ENCODE measurements at regions not wholly inside any gene's neighbourhood (a gene's known extent, or its start where the extent isn't known, plus 50 kb on each side); places are given as distances from the start of the nearest gene placed in this dataset.

DNA sequence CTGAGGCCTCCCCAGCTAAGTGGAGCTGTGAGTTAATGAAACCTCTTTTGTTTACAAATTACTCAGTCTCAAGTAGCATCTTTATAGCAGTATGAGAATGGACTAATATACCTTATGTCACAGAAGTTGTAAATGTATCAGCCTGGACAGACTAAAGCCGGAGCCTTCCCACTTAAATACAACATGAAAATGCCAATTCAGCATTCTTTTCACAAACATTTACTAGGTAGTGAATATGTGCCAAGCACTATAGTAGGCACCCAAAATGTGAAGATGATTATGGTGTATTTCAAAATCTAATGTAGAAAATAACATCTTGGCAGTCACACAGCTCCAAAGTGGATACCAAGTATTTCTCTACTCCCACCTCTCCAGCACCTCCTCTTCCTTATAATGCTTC lies 693.0 kb downstream of the KCNJ2 start:
- Histone ChIP-seq H3K4me1 (no peaks in the 10 kb centered on the region), H3K36me3 (no peaks in the 10 kb centered on the region), H3K27me3 (ENCODE audit: low read depth) (no peaks in the 10 kb centered on the region), H3K9me3 (replicated peaks) (peaks cover 3% of the 10 kb centered on the region), H3K27ac (replicated peaks) (no peak overlapping the region), H3K4me3 (no peak overlapping the region)
- intact Hi-C loops (cut with micrococcal nuclease): no loop called here
- DNase-seq: no peak
- TF ChIP-seq, protein P1, sequence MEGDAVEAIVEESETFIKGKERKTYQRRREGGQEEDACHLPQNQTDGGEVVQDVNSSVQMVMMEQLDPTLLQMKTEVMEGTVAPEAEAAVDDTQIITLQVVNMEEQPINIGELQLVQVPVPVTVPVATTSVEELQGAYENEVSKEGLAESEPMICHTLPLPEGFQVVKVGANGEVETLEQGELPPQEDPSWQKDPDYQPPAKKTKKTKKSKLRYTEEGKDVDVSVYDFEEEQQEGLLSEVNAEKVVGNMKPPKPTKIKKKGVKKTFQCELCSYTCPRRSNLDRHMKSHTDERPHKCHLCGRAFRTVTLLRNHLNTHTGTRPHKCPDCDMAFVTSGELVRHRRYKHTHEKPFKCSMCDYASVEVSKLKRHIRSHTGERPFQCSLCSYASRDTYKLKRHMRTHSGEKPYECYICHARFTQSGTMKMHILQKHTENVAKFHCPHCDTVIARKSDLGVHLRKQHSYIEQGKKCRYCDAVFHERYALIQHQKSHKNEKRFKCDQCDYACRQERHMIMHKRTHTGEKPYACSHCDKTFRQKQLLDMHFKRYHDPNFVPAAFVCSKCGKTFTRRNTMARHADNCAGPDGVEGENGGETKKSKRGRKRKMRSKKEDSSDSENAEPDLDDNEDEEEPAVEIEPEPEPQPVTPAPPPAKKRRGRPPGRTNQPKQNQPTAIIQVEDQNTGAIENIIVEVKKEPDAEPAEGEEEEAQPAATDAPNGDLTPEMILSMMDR (IDR thresholded peaks at IDR 0.05; ENCODE audit: borderline replicate concordance): no peak

DNA sequence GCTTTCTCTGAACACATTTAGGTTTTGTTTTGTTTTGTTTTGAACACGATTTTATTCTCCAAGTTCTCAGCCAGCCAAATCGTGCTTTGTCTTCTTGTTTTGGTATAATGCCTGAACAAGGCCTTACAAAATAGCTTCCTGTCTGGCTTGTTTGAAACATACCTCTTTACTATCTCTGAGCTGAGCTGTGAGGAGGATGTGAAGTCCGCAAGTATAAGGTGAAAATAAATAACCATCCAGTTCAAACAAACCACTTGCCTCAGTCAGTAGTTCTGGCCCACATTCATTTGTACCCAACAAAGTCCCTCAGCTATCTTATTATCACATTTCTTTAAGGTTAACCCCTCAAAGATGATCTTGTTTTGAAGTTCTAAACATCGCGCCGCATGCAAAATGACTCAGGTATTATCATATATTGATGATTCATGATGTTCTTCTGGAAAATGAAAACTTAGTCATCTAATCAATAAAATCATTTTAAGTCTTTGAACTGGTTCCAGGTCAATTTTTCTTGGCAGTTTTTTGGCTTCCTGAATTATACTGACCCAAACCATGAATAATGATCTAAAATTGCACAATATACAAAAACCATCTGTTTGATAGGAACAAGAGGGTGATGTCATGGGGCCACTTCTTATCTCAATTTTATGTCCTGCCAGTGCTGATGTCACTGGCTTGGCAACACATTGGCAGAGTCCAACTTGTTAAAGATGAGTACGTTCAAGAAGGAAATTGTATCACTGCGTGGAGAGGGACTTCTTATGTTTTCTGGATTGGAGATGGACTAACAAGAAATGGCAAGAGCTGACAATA lies 694.3 kb downstream of the KCNJ2 start:
- Histone ChIP-seq H3K27me3 (ENCODE audit: low read depth) (no peaks in the 10 kb centered on the region), H3K4me1 (no peaks in the 10 kb centered on the region), H3K4me3 (no peak overlapping the region), H3K36me3 (no peaks in the 10 kb centered on the region), H3K27ac (replicated peaks) (no peak overlapping the region), H3K9me3 (replicated peaks) (peaks cover 3% of the 10 kb centered on the region)
- TF ChIP-seq, protein P1 (IDR thresholded peaks at IDR 0.05; ENCODE audit: borderline replicate concordance): no peak
- intact Hi-C loops (cut with micrococcal nuclease): no loop called here
- peak; percentile 29 for DNase-seq

DNA sequence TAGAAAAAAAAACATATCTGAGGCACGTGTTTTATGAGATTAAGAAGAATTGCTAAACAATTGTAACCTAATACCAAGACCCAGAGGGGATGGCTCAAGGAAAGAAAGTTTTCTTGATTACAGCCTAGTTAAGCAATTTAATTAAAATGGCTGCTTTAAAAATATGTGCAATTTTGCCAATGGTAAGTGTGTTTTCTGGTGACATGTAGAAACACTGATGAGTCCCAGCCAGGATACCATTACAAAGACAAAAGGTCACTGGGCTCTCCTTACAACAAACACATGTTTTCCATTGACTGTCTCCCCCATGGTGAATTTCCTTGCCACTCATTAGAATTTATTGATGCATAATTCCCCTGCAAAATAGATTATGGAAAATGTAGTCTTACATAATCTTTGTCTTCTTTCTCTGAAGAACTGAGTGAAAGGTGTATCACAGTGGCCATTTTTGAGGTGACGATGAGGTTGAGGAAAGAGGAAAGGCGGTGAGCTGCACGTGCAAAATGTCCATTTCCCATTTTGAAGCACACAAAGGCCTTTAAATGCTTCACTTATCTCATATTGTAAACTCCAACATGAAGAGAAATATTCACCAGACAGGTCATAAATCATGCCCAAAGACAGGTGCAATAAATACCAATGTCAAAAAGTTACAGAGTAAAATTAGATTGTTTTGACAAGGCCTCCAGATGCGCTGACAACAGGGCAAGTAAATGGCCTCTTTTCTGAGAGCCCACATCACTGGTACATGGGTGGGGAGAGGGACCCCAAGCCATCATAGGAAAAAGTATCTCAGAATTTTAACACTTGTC lies 696.9 kb downstream of the KCNJ2 start:
- no peak overlapping the region for H3K27ac ChIP-seq (replicated peaks)
- H3K36me3 ChIP-seq: no peaks in the 10 kb centered on the region
- TF ChIP-seq, protein P1 (IDR thresholded peaks at IDR 0.05; ENCODE audit: borderline replicate concordance): no peak
- intact Hi-C loops (cut with micrococcal nuclease): no loop called here
- no peak for DNase-seq
- no peaks in the 10 kb centered on the region for H3K4me1 ChIP-seq
- peaks cover 3% of the 10 kb centered on the region for H3K9me3 ChIP-seq (replicated peaks)
- H3K4me3 ChIP-seq: no peak overlapping the region
- H3K27me3 ChIP-seq (ENCODE audit: low read depth): no peaks in the 10 kb centered on the region

DNA sequence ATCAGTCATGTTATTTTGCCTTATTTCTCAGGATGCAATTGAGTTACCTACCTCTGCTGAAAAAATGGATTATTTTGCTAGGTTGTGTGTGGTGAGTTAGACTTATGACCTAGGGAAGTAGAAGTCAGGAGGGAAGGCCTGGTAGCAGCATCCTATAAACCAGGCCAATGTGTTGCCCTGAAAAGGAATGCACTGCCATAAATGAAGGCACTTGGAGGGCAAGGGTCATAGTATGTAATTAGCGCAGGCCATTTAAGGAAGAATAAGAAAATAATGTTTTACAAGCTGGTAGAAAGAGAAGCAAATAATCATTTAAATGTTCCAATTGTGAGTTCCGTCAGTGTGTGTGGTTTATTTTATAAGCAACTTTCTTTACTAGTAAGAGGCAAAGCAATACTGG lies 698.8 kb downstream of the KCNJ2 start:
- Histone ChIP-seq H3K4me3 (no peak overlapping the region), H3K9me3 (replicated peaks) (no peaks in the 10 kb centered on the region), H3K27ac (replicated peaks) (no peak overlapping the region), H3K4me1 (no peaks in the 10 kb centered on the region), H3K27me3 (ENCODE audit: low read depth) (no peaks in the 10 kb centered on the region), H3K36me3 (no peaks in the 10 kb centered on the region)
- TF ChIP-seq, protein P1 (IDR thresholded peaks at IDR 0.05; ENCODE audit: borderline replicate concordance): no peak
- no peak for DNase-seq
- intact Hi-C loops (cut with micrococcal nuclease): no loop called here

DNA sequence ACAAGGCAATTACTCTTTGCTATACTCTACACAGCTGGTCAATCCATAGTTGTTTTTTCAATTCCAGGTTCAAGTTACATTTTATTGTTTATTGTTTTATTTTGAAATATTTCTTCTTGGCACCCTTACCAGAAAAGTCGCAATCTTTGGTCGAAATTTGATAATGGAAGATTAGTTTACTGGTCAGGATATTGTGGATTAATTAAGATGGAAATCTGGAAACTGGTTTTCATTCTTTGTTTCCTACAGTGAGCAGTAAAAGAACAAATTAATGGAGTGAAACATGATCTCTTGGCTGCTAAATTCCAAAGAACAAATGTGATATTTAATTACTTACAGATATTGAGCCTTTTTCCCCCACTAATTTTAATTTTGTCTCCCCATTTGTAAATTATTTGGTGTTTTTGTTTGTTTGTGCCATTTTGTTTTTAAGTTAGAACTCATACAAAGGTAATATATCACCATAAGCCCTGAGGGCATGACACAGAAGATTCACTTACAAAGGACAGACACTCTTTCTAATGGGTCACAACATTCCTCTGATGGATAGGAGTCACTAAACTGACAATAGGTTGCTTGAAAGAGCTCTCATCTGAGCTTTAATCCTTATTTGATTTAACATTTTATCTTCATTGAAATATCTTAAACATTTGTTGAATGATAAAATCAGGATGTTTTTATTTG lies 700.2 kb downstream of the KCNJ2 start:
- no peaks in the 10 kb centered on the region for H3K4me1 ChIP-seq
- TF ChIP-seq, protein P1 (IDR thresholded peaks at IDR 0.05; ENCODE audit: borderline replicate concordance): no peak
- H3K9me3 ChIP-seq (replicated peaks): no peaks in the 10 kb centered on the region
- H3K27ac ChIP-seq (replicated peaks): no peak overlapping the region
- no peaks in the 10 kb centered on the region for H3K36me3 ChIP-seq
- H3K4me3 ChIP-seq: no peak overlapping the region
- intact Hi-C loops (cut with micrococcal nuclease): no loop called here
- H3K27me3 ChIP-seq (ENCODE audit: low read depth): no peaks in the 10 kb centered on the region
- DNase-seq: no peak
